Mucosa of descending colon (tissue), 3 donors: ENCODE measurements at regions not wholly inside any gene's neighbourhood (a gene's known extent, or its start where the extent isn't known, plus 50 kb on each side); places are given as distances from the start of the nearest gene placed in this dataset.
"Not testable (repeated sequence)": the region's sequence is repeated elsewhere in the genome, so short reads cannot be mapped to it uniquely, and the experiment has no call there.

Experiments
- ATAC-seq: fragments of 200-7000 bp; cut with Tn5 transposase; one replicate; pipeline ENCODE4 v1.9.1; 2020; ENCODE audit warnings: mild to moderate bottlenecking, moderate library complexity
- DNase-seq, 3 donors: peaks; one replicate each; pipeline ENCODE4 v3.0.0-alpha.2; 2020
- H3K36me3 ChIP-seq: fragments of 200-600 bp; one replicate; pipeline ENCODE4 v1.8.0; 2021; ENCODE audit warnings: low read depth, mild to moderate bottlenecking
- H3K4me1 ChIP-seq: fragments of 200-600 bp; one replicate; pipeline ENCODE4 v1.8.0; 2021; ENCODE audit warnings: low read depth, mild to moderate bottlenecking
- H3K4me3 ChIP-seq: fragments of 200-600 bp; one replicate; pipeline ENCODE4 v1.8.0; 2021; ENCODE audit warnings: mild to moderate bottlenecking
- H3K9me3 ChIP-seq: fragments of 200-600 bp; one replicate; pipeline ENCODE4 v1.8.0; 2021; ENCODE audit warnings: mild to moderate bottlenecking
- CTCF ChIP-seq: fragments of 200-600 bp; IDR thresholded peaks from one replicate; pipeline ENCODE4 v1.8.0; 2022; ENCODE audit warnings: antibody characterized with exemption, mild to moderate bottlenecking
- intact Hi-C, 2 donors: fragments of 100-400 bp; cut with DNase I in 1 of 2; cut with micrococcal nuclease in 1 of 2; formaldehyde crosslinking; loops; one replicate each; pipeline versions ENCODE4 v1.11.0 to v1.11.1; 2022; cut with DNase I, micrococcal nuclease
- donor health status: DM: no; HTN: no; CAD: no; lungs with moderate emphysema.
- donor health status: DM: no; HTN: no; CAD: no.
- donor health status: DM: no; HTN: yes; CAD: no.

GRCh38 chr10:114713525-114714090, 55.5 kb upstream of the ABLIM1 start:
- intact Hi-C loops = no loop called here
- Histone ChIP-seq H3K9me3 (no peaks in the 10 kb centered on the region), H3K36me3 (no peaks in the 10 kb centered on the region), H3K4me3 (no peak overlapping the region), H3K4me1 (peaks cover 9% of the 10 kb centered on the region)
- DNase-seq (no peak), ATAC-seq (no peak)
- no peak for TF ChIP-seq CTCF

- intact Hi-C loops = no loop called here
- ATAC-seq (peak; percentile 92), DNase-seq (peak in 1 of 3 donors; percentile 71)
- Histone ChIP-seq H3K4me3 (no peak overlapping the region), H3K9me3 (no peaks in the 10 kb centered on the region), H3K4me1 (peaks cover 9% of the 10 kb centered on the region), H3K36me3 (no peaks in the 10 kb centered on the region)
- TF ChIP-seq CTCF = no peak
Measured at GRCh38 chr10:114714281-114714741, 56.2 kb upstream of the ABLIM1 start.

GRCh38 chr10:114715171-114715670, 57.1 kb upstream of the ABLIM1 start:
- TF ChIP-seq CTCF = no peak
- no peaks in the 10 kb centered on the region for H3K9me3 ChIP-seq
- no peak overlapping the region for H3K4me3 ChIP-seq
- intact Hi-C loops = no loop called here
- H3K36me3 ChIP-seq = no peaks in the 10 kb centered on the region
- H3K4me1 ChIP-seq = peaks cover 9% of the 10 kb centered on the region
- no peak for DNase-seq
- no peak for ATAC-seq

- H3K4me1 ChIP-seq = peaks cover 9% of the 10 kb centered on the region
- no peaks in the 10 kb centered on the region for H3K9me3 ChIP-seq
- intact Hi-C loops = no loop called here
- no peak for TF ChIP-seq CTCF
- H3K4me3 ChIP-seq = no peak overlapping the region
- H3K36me3 ChIP-seq = no peaks in the 10 kb centered on the region
- ATAC-seq (no peak), DNase-seq (no peak)
Measured at GRCh38 chr10:114716811-114717404, 58.8 kb upstream of the ABLIM1 start.

- DNase-seq, intact Hi-C loops, H3K9me3 ChIP-seq, H3K4me3 ChIP-seq, H3K4me1 ChIP-seq, H3K36me3 ChIP-seq, ATAC-seq: not testable (repeated sequence)
Measured at GRCh38 chr10:114717881-114718280, 59.8 kb upstream of the ABLIM1 start.

- H3K36me3 ChIP-seq = no peaks in the 10 kb centered on the region
- DNase-seq = no peak
- no peak for ATAC-seq
- H3K4me1 ChIP-seq = peaks cover 9% of the 10 kb centered on the region
- H3K9me3 ChIP-seq = no peaks in the 10 kb centered on the region
- intact Hi-C loops = no loop called here
- TF ChIP-seq CTCF = no peak
- H3K4me3 ChIP-seq = no peak overlapping the region
Measured at GRCh38 chr10:114718374-114718773, 60.3 kb upstream of the ABLIM1 start.
